K562 (cell line): ENCODE measurements at regions not wholly inside any gene's neighbourhood (a gene's known extent, or its start where the extent isn't known, plus 50 kb on each side); places are given as distances from the start of the nearest gene placed in this dataset.

Source experiments
- ATAC-seq: fragments of 200-7000 bp; cut with Tn5 transposase; 3 replicates; pipeline ENCODE4 v1.9.1; 2020; ENCODE audit warnings: moderate library complexity
- BruUV-seq: library from RNA; stranded (reverse); fragments of 400-500 nt; replicated peaks from 2 replicates; lab custom pipeline; 2021; lab: Mats Ljungman, UMichigan
- CTCF ChIA-PET: fragments of 300-600 bp; formaldehyde crosslinking; extraction: SDS; loops from one replicate; lab custom pipeline; 2021; ENCODE audit warnings: low intra/inter-chr PET ratio; lab: Yijun Ruan, JAX
- POLR2A ChIA-PET: fragments of 300-600, 350-650 bp; sonication (Branson Sonifier 250); formaldehyde crosslinking; extraction: SDS; loops from one replicate; lab custom pipeline; 2021; ENCODE audit warnings: antibody characterized with exemption, inconsistent platforms; lab: Yijun Ruan, JAX
- DNase-seq, 4 experiments: peaks; one replicate each; pipeline versions ENCODE4 v3.0.0 to v3.0.0-alpha.2; 2011 to 2018; ENCODE audit warnings: low spot score in 3 of 4, mixed read lengths in 3 of 4; ENCODE audit errors: extremely low read depth in 1 of 4
- FAIRE-seq: peaks from 2 replicates; lab custom pipeline; 2011; peaks lifted over from hg19 to GRCh38; lab: Jason Lieb, UNC
- H2AFZ ChIP-seq: 2 replicates; pipeline ENCODE4 v1.6.0; 2011; ENCODE audit warnings: low read depth, low read length, control low read depth, inconsistent platforms
- H3K27ac ChIP-seq: fragments of 200-600 bp; 3 replicates; pipeline ENCODE4 v1.8.0; 2011; ENCODE audit warnings: low read depth, mild to moderate bottlenecking, control low read depth, inconsistent platforms, low read length, moderate library complexity, mixed read lengths; ENCODE audit errors: extremely low read depth
- H3K27me3 ChIP-seq, 2 experiments: fragments of 300-600 bp in 1 of 2; 2 replicates in 1 of 2; 3 replicates in 1 of 2; pipeline versions ENCODE4 v1.6.0 to v1.8.0; 2011; ENCODE audit warnings: inconsistent platforms in 2 of 2, low read length in 2 of 2, mild to moderate bottlenecking in 1 of 2, mixed read lengths in 1 of 2, moderate library complexity in 1 of 2; ENCODE audit not compliant: control insufficient read depth in 2 of 2, insufficient read depth in 2 of 2
- H3K36me3 ChIP-seq: fragments of 300-600 bp; 3 replicates; pipeline ENCODE4 v1.8.0; 2011; ENCODE audit warnings: mild to moderate bottlenecking, low read length, inconsistent platforms; ENCODE audit not compliant: control insufficient read depth, insufficient read depth
- H3K4me1 ChIP-seq, 2 experiments: fragments of 200-600 bp in 1 of 2; replicated peaks in 1 of 2; 2 replicates in 1 of 2; 3 replicates in 1 of 2; pipeline versions ENCODE4 v1.5.1 to v1.8.0; 2011; ENCODE audit warnings: inconsistent platforms in 2 of 2, low read length in 2 of 2, mild to moderate bottlenecking in 1 of 2, mixed read lengths in 1 of 2, moderate library complexity in 1 of 2; ENCODE audit not compliant: control insufficient read depth in 2 of 2, insufficient read depth in 2 of 2
- H3K4me2 ChIP-seq: 2 replicates; pipeline ENCODE4 v1.6.1; 2011; ENCODE audit warnings: low read length, control low read depth, inconsistent platforms, mixed read lengths; ENCODE audit not compliant: insufficient read depth
- H3K4me3 ChIP-seq: fragments of 200-600 bp; sonication (generic), shearing (Covaris generic); 2 replicates; pipeline ENCODE4 v1.5.1; 2016; ENCODE audit warnings: control low read depth, inconsistent platforms
- H3K79me2 ChIP-seq: fragments of 200-600 bp; 3 replicates; pipeline ENCODE4 v1.8.0; 2011; ENCODE audit warnings: low read length, inconsistent platforms; ENCODE audit not compliant: control insufficient read depth, insufficient read depth
- H3K9ac ChIP-seq, 2 experiments: 2 replicates each; pipeline versions ENCODE4 v1.6.0 to v1.6.1; 2011; ENCODE audit warnings: low read depth in 2 of 2, low read length in 2 of 2, control low read depth in 1 of 2, inconsistent platforms in 1 of 2, mild to moderate bottlenecking in 1 of 2, mixed read lengths in 1 of 2; ENCODE audit not compliant: insufficient read depth in 1 of 2
- H3K9me1 ChIP-seq: one replicate; pipeline ENCODE4 v1.6.0; 2011; ENCODE audit warnings: inconsistent platforms, mild to moderate bottlenecking, low read length, moderate library complexity; ENCODE audit not compliant: control insufficient read depth, insufficient read depth
- H3K9me3 ChIP-seq: replicated peaks from 2 replicates; pipeline ENCODE4 v1.5.1; 2011; ENCODE audit warnings: low read depth, low read length, inconsistent platforms; ENCODE audit not compliant: control insufficient read depth, insufficient read depth
- H4K20me1 ChIP-seq: replicated peaks from 2 replicates; pipeline ENCODE4 v1.6.1; 2011; ENCODE audit warnings: low read length, inconsistent platforms, mixed read lengths; ENCODE audit not compliant: control insufficient read depth, insufficient read depth
- CREB1 ChIP-seq, 2 experiments: sonication (generic) in 1 of 2; formaldehyde crosslinking in 1 of 2; IDR thresholded peaks; 2 replicates each; pipeline versions ENCODE4 v1.6.1 to v1.8.0; 2012 to 2022; ENCODE audit warnings: inconsistent platforms in 1 of 2, mild to moderate bottlenecking in 1 of 2, missing genetic modification reagents in 1 of 2, moderate library complexity in 1 of 2
- GABPB2 ChIP-seq: fragments of 250-450 bp; sonication (Bioruptor Pico); conservative IDR thresholded peaks from 2 replicates; pipeline ENCODE4 v1.5.1; 2021; ENCODE audit warnings: mild to moderate bottlenecking
- HNRNPUL1 ChIP-seq: fragments of 200-400 bp; formaldehyde crosslinking; IDR thresholded peaks from 2 replicates; pipeline ENCODE4 v1.6.1; 2017; ENCODE audit warnings: low read length
- KDM1A ChIP-seq, 2 experiments: fragments of 450-650 bp; IDR thresholded peaks; 2 replicates each; pipeline ENCODE4 v1.6.1; 2016; ENCODE audit warnings: mild to moderate bottlenecking in 2 of 2
- KDM2B ChIP-seq: fragments of 250-450 bp; sonication (Bioruptor Pico); IDR thresholded peaks from 2 replicates; pipeline ENCODE4 v1.8.0; 2021; ENCODE audit warnings: mild to moderate bottlenecking, moderate library complexity
- MAFF ChIP-seq: IDR thresholded peaks from 2 replicates; pipeline ENCODE4 v1.6.1; 2012; ENCODE audit warnings: low read length, improper control_type of control experiment
- NCOA2 ChIP-seq, 2 experiments: fragments of 450-650 bp; IDR thresholded peaks; 2 replicates each; pipeline ENCODE4 v1.6.1; 2018; ENCODE audit warnings: mild to moderate bottlenecking in 2 of 2, moderate library complexity in 1 of 2; ENCODE audit not compliant: partially characterized antibody in 2 of 2
- PHTF2 ChIP-seq: fragments of 250-450 bp; sonication (Bioruptor Pico); IDR thresholded peaks from 2 replicates; pipeline ENCODE4 v1.5.0; 2021; ENCODE audit warnings: mild to moderate bottlenecking
- RUNX1 ChIP-seq: sonication (generic); IDR thresholded peaks from 2 replicates; pipeline ENCODE4 v1.6.1; 2016; ENCODE audit warnings: antibody characterized with exemption, low read depth
- VEZF1 ChIP-seq: fragments of 200-800 bp; sonication (Bioruptor generic); IDR thresholded peaks from 2 replicates; pipeline ENCODE4 v1.6.1; 2017; ENCODE audit warnings: missing genetic modification characterization, missing compliant biosample characterization
- ZFPM2 ChIP-seq: fragments of 250-450 bp; sonication (Bioruptor Pico); IDR thresholded peaks from 2 replicates; pipeline ENCODE4 v1.5.1; 2022; ENCODE audit warnings: mild to moderate bottlenecking
- ZKSCAN1 ChIP-seq: fragments of 150-350 bp; IDR thresholded peaks from 2 replicates; pipeline ENCODE4 v1.6.1; 2016; ENCODE audit warnings: low read depth, low read length
- ZNF217 ChIP-seq: sonication (generic); formaldehyde crosslinking; IDR thresholded peaks from 2 replicates; pipeline ENCODE4 v1.8.0; 2022; ENCODE audit warnings: mild to moderate bottlenecking, missing genetic modification reagents
- ZNF282 ChIP-seq: sonication (generic); formaldehyde crosslinking; IDR thresholded peaks from 2 replicates; pipeline ENCODE4 v1.8.1; 2023; ENCODE audit warnings: missing genetic modification reagents
- WGBS: fragments of 100-300 bp; shearing (Covaris generic); methylation state at CpG from one replicate; pipeline ENCODE4 v1.1.6; 2016; ENCODE audit warnings: low coverage, mixed read lengths; ENCODE audit not compliant: insufficient coverage; ENCODE audit errors: missing lambda C conversion rate; 5-methylcytosine and 5-hydroxymethylcytosine counted together
- in situ Hi-C: fragments of 300-500 bp; cut with MboI; formaldehyde crosslinking; loops from 4 replicates; pipeline ENCODE4 v1.15.0; 2018; ENCODE audit warnings: inconsistent platforms, mixed read lengths
- intact Hi-C: fragments of 100-400 bp; cut with micrococcal nuclease; formaldehyde crosslinking; loops from 2 replicates; pipeline ENCODE4 v1.14.2; 2022
- TF ChIP-seq, protein P1 (sequence below): fragments of 450-650 bp; formaldehyde crosslinking; IDR thresholded peaks from 2 replicates; pipeline ENCODE4 v1.4.0; 2020; ENCODE audit warnings: mild to moderate bottlenecking, moderate library complexity
- TF ChIP-seq, protein P2 (sequence below): sonication (generic); formaldehyde crosslinking; IDR thresholded peaks from 2 replicates; pipeline ENCODE4 v1.8.0; 2022; ENCODE audit warnings: mild to moderate bottlenecking, low read depth, missing genetic modification reagents
- TF ChIP-seq, protein P3 (sequence below): fragments of 250-450 bp; sonication (Bioruptor Pico); IDR thresholded peaks from 2 replicates; pipeline ENCODE4 v1.5.0; 2021; ENCODE audit warnings: mild to moderate bottlenecking, moderate library complexity

- no TSS peak for BruUV-seq
- H3K9me3 ChIP-seq = no peaks in the 10 kb centered on the region
- FAIRE-seq = no peak
- ChIA-PET POLR2A (interaction anchor here (0.6 kb wide), 3 partner anchors 146 to 436 kb away, joined by 3 to 4 read pairs (median 3); no protein-coding TSS in a partner anchor), CTCF (no interaction called here)
- no peak for ATAC-seq
- H3K36me3 ChIP-seq = no peaks in the 10 kb centered on the region
- H3K4me2 ChIP-seq = no peak overlapping the region
- H3K79me2 ChIP-seq = no peaks in the 10 kb centered on the region
- no peaks in the 10 kb centered on the region for H4K20me1 ChIP-seq
- DNase-seq = no peak
- H3K4me1 ChIP-seq = no peaks in the 10 kb centered on the region
- peaks cover 2 to 38% of the 10 kb centered on the region in 2 experiments; a peak in 3 of 5 replicates for H3K27me3 ChIP-seq
- 0% methylated on average over 3 of the region's 3 CpGs for WGBS
- H3K9ac ChIP-seq = no peak overlapping the region
- no peaks in the 10 kb centered on the region for H3K9me1 ChIP-seq
- H3K4me3 ChIP-seq = no peak overlapping the region
- H2AFZ ChIP-seq = no peak overlapping the region
- intact Hi-C loops (no loop called here), in situ Hi-C loops (no loop called here)
- no peak overlapping the region for H3K27ac ChIP-seq
- TF ChIP-seq NCOA2 (IDR thresholded peaks at IDR 0.05; ENCODE audit: partially characterized antibody in 2 of 2) (no peak), ZFPM2 (CRISPR knock-in tag) (no peak), PHTF2 (no peak), ZNF282 (CRISPR knock-in tag) (no peak), RUNX1 (no peak), VEZF1 (CRISPR knock-in tag) (no peak), ZNF217 (CRISPR knock-in tag) (no peak), CREB1 (IDR thresholded peaks at IDR 0.05) (no peak), CREB1 (CRISPR knock-in tag; IDR thresholded peaks at IDR 0.05) (no peak), KDM1A (IDR thresholded peaks at IDR 0.05) (no peak), ZKSCAN1 (no peak), HNRNPUL1 (no peak), GABPB2 (no peak), KDM2B (CRISPR knock-in tag) (no peak), MAFF (no peak)
- TF ChIP-seq, protein P1, sequence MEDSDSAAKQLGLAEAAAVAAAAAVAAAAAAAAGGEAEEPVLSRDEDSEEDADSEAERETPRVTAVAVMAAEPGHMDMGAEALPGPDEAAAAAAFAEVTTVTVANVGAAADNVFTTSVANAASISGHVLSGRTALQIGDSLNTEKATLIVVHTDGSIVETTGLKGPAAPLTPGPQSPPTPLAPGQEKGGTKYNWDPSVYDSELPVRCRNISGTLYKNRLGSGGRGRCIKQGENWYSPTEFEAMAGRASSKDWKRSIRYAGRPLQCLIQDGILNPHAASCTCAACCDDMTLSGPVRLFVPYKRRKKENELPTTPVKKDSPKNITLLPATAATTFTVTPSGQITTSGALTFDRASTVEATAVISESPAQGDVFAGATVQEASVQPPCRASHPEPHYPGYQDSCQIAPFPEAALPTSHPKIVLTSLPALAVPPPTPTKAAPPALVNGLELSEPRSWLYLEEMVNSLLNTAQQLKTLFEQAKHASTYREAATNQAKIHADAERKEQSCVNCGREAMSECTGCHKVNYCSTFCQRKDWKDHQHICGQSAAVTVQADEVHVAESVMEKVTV (CRISPR knock-in tag) = no peak
- TF ChIP-seq, protein P2, sequence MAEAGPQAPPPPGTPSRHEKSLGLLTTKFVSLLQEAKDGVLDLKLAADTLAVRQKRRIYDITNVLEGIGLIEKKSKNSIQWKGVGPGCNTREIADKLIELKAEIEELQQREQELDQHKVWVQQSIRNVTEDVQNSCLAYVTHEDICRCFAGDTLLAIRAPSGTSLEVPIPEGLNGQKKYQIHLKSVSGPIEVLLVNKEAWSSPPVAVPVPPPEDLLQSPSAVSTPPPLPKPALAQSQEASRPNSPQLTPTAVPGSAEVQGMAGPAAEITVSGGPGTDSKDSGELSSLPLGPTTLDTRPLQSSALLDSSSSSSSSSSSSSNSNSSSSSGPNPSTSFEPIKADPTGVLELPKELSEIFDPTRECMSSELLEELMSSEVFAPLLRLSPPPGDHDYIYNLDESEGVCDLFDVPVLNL (CRISPR knock-in tag) = no peak
- TF ChIP-seq, protein P3, sequence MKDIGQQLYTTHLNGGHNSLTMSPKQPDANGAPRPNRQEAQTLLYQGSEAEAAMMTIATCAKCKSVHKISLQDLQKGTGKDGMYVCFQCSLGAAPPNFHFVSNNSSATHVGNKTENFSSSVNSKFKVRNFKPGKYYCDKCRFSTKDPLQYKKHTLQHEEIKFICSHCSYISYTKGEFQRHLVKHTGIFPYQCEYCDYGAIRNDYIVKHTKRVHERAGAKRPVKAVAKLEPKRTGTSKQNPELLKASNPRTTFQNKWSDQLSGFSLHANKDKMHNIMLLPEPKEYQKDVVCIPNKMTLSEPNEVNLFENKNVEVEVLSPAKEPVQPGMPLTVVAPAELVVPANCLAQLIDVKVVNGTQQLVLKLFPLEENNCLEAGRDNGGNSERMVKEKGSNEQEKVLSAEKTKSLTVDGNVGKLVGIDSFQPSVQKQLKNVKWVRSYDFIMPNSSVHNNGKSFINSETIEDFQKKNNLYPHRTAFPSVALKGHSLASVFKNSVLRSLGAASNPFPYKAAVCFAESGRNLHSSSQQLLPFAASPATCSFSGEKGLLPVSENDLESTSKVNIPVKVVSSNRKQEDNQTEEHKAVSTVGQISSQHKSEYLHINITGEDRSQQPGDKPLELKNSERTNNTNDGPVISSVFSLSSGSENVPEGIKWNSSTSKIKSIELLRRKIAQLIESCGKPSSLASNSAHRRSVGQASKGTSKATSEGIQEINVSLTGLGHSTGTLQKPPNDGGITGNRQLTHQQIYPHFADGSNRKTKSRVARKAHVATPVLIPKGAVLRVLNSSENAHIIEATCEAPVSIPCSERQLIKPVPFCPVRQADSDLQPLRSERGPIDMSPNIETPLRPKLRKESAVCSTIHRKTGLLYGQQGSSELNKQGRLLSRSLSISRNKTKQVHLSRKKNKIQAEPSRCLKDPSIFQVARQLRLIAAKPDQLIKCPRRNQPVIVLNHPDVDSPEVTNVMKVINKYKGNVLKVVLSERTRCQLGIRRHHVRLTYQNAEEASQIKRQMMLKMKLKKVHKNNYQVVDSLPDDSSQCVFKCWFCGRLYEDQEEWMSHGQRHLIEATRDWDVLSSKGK (CRISPR knock-in tag) = no peak
Observed at GRCh38 chr13:99834246-99834645, 137.3 kb downstream of the ZIC5 start.
